CD4-positive, alpha-beta memory T cell (primary cell): ENCODE measurements at regions not wholly inside any gene's neighbourhood (a gene's known extent, or its start where the extent isn't known, plus 50 kb on each side); places are given as distances from the start of the nearest gene placed in this dataset.

Experiments
- CTCF ChIA-PET: fragments of 350-600 bp; sonication (Branson Sonifier 250); formaldehyde crosslinking; loops from one replicate; lab custom pipeline; 2021; ENCODE audit warnings: inconsistent platforms; ENCODE audit not compliant: partially characterized antibody; lab: Charles Lee
- POLR2A ChIA-PET: fragments of 350-600 bp; sonication (Branson Sonifier 250); formaldehyde crosslinking; loops from one replicate; lab custom pipeline; 2021; ENCODE audit not compliant: partially characterized antibody; lab: Charles Lee
- DNase-seq, 5 donors: peaks; one replicate each; pipeline versions ENCODE4 v3.0.0 to v3.0.0-alpha.2; 2020 to 2022; ENCODE audit warnings: mixed read lengths in 1 of 5
- H3K27ac ChIP-seq: one replicate; pipeline ENCODE4 v1.7.0; 2013; ENCODE audit warnings: low read depth, low read length
- H3K27me3 ChIP-seq: 2 replicates; pipeline ENCODE4 v1.7.0; 2013; ENCODE audit warnings: mild to moderate bottlenecking, low read length, moderate library complexity; ENCODE audit not compliant: insufficient read depth
- H3K36me3 ChIP-seq: 2 replicates; pipeline ENCODE4 v1.7.0; 2013; ENCODE audit warnings: mild to moderate bottlenecking, low read length, moderate library complexity; ENCODE audit not compliant: insufficient read depth
- H3K4me1 ChIP-seq: 2 replicates; pipeline ENCODE4 v1.7.0; 2013; ENCODE audit warnings: mild to moderate bottlenecking, low read length, moderate library complexity; ENCODE audit not compliant: insufficient read depth
- H3K4me3 ChIP-seq, 2 donors: one replicate each; pipeline ENCODE4 v1.7.0; 2013; ENCODE audit warnings: low read length in 2 of 2, mild to moderate bottlenecking in 1 of 2
- H3K9me3 ChIP-seq, 2 donors: one replicate each; pipeline ENCODE4 v1.7.0; 2013; ENCODE audit warnings: low read length in 2 of 2, control low read depth in 1 of 2; ENCODE audit not compliant: control insufficient read depth in 1 of 2
- H3K27ac Mint-ChIP-seq, 7 donors: one replicate each; pipeline ENCODE4 v1.8.0; 2020 to 2021; ENCODE audit warnings: mixed read lengths in 7 of 7, mild to moderate bottlenecking in 6 of 7, inconsistent platforms in 3 of 7, moderate library complexity in 3 of 7
- H3K27me3 Mint-ChIP-seq, 2 donors: one replicate each; pipeline ENCODE4 v1.8.0; 2020 to 2021; ENCODE audit warnings: mixed read lengths in 2 of 2
- H3K36me3 Mint-ChIP-seq, 2 donors: one replicate each; pipeline ENCODE4 v1.8.0; 2020 to 2021; ENCODE audit warnings: mixed read lengths in 2 of 2, inconsistent platforms in 1 of 2, mild to moderate bottlenecking in 1 of 2
- H3K4me1 Mint-ChIP-seq, 4 donors: one replicate each; pipeline ENCODE4 v1.8.0; 2020 to 2021; ENCODE audit warnings: mixed read lengths in 4 of 4, mild to moderate bottlenecking in 1 of 4
- H3K4me3 Mint-ChIP-seq, 8 donors: one replicate each; pipeline ENCODE4 v1.8.0; 2020 to 2021; ENCODE audit warnings: mixed read lengths in 8 of 8, mild to moderate bottlenecking in 7 of 8, moderate library complexity in 6 of 8, inconsistent platforms in 3 of 8
- H3K9me3 Mint-ChIP-seq, 8 donors: one replicate each; pipeline ENCODE4 v1.8.0; 2020 to 2021; ENCODE audit warnings: mixed read lengths in 8 of 8, mild to moderate bottlenecking in 5 of 8, inconsistent platforms in 3 of 8, moderate library complexity in 1 of 8
- intact Hi-C: fragments of 100-400 bp; cut with micrococcal nuclease; formaldehyde crosslinking; loops from one replicate; pipeline ENCODE4 v1.15.1; 2023

- no peaks in the 10 kb centered on the region for H3K4me1 Mint-ChIP-seq
- Histone ChIP-seq H3K27me3 (no peaks in the 10 kb centered on the region), H3K27ac (no peak overlapping the region), H3K9me3 (no peaks in the 10 kb centered on the region), H3K36me3 (no peaks in the 10 kb centered on the region), H3K4me3 (no peak overlapping the region), H3K4me1 (no peaks in the 10 kb centered on the region)
- H3K9me3 Mint-ChIP-seq, result peaks cover 0 to 18% (median 6%) of the 10 kb centered on the region in 8 donors
- H3K27ac Mint-ChIP-seq, result no peak overlapping the region
- CTCF ChIA-PET, result no interaction called here
- intact Hi-C loops, result no loop called here
- POLR2A ChIA-PET, result no interaction called here
- H3K36me3 Mint-ChIP-seq, result no peaks in the 10 kb centered on the region
- H3K27me3 Mint-ChIP-seq, result no peaks in the 10 kb centered on the region
- no peak for DNase-seq
- no peak overlapping the region for H3K4me3 Mint-ChIP-seq
These were observed 419.3 kb upstream of the ADAMTS16 start for GRCh38 chr5:4720831-4721230.

- no peak for DNase-seq
- intact Hi-C loops, result no loop called here
- Mint-ChIP-seq H3K4me3 (no peak overlapping the region), H3K9me3 (peaks cover 2 to 15% (median 7%) of the 10 kb centered on the region in 8 donors), H3K27ac (no peak overlapping the region), H3K4me1 (no peaks in the 10 kb centered on the region), H3K36me3 (no peaks in the 10 kb centered on the region), H3K27me3 (no peaks in the 10 kb centered on the region)
- CTCF ChIA-PET, result no interaction called here
- no peaks in the 10 kb centered on the region for H3K36me3 ChIP-seq
- H3K27me3 ChIP-seq, result no peaks in the 10 kb centered on the region
- no peak overlapping the region for H3K27ac ChIP-seq
- no peaks in the 10 kb centered on the region for H3K9me3 ChIP-seq
- no peak overlapping the region for H3K4me3 ChIP-seq
- no peaks in the 10 kb centered on the region for H3K4me1 ChIP-seq
- POLR2A ChIA-PET, result no interaction called here
These were observed 417.2 kb upstream of the ADAMTS16 start for GRCh38 chr5:4722886-4723285.

- Histone ChIP-seq H3K9me3 (no peaks in the 10 kb centered on the region), H3K4me1 (no peaks in the 10 kb centered on the region), H3K27ac (no peak overlapping the region), H3K4me3 (no peak overlapping the region), H3K36me3 (no peaks in the 10 kb centered on the region), H3K27me3 (no peaks in the 10 kb centered on the region)
- Mint-ChIP-seq H3K4me3 (no peak overlapping the region), H3K27me3 (no peaks in the 10 kb centered on the region), H3K36me3 (no peaks in the 10 kb centered on the region), H3K9me3 (peaks cover 2 to 19% (median 12%) of the 10 kb centered on the region in 8 donors), H3K27ac (no peak overlapping the region), H3K4me1 (no peaks in the 10 kb centered on the region)
- intact Hi-C loops, result no loop called here
- ChIA-PET CTCF (no interaction called here), POLR2A (interaction anchor here (0.6 kb wide), 1 partner anchor 34 kb away, joined by 3 read pairs; no protein-coding TSS in a partner anchor)
- DNase-seq, result no peak
These were observed 414.5 kb upstream of the ADAMTS16 start for GRCh38 chr5:4725594-4725993.

GRCh38 chr5:4730279-4730678 lies 409.9 kb upstream of the ADAMTS16 start:
- intact Hi-C loops, result no loop called here
- H3K4me1 ChIP-seq, result no peaks in the 10 kb centered on the region

GRCh38 chr5:4734348-4734747 lies 405.8 kb upstream of the ADAMTS16 start:
- no peaks in the 10 kb centered on the region for H3K27me3 Mint-ChIP-seq

More at GRCh38 chr5:4730279-4730678, 409.9 kb upstream of the ADAMTS16 start:
- H3K4me1 Mint-ChIP-seq, result no peaks in the 10 kb centered on the region
- Histone ChIP-seq H3K27me3 (no peaks in the 10 kb centered on the region), H3K36me3 (no peaks in the 10 kb centered on the region), H3K27ac (no peak overlapping the region), H3K4me3 (no peak overlapping the region), H3K9me3 (no peaks in the 10 kb centered on the region)
- no peak overlapping the region for H3K27ac Mint-ChIP-seq
- no peaks in the 10 kb centered on the region for H3K36me3 Mint-ChIP-seq
- POLR2A ChIA-PET, result no interaction called here
- H3K4me3 Mint-ChIP-seq, result no peak overlapping the region
- DNase-seq, result no peak
- CTCF ChIA-PET, result no interaction called here
- no peaks in the 10 kb centered on the region for H3K27me3 Mint-ChIP-seq
- H3K9me3 Mint-ChIP-seq, result peaks cover 2 to 16% (median 7%) of the 10 kb centered on the region in 8 donors

GRCh38 chr5:4735261-4735660 lies 404.9 kb upstream of the ADAMTS16 start:
- Histone ChIP-seq H3K27me3 (no peaks in the 10 kb centered on the region), H3K4me3 (no peak overlapping the region), H3K36me3 (no peaks in the 10 kb centered on the region), H3K4me1 (no peaks in the 10 kb centered on the region), H3K27ac (no peak overlapping the region), H3K9me3 (no peaks in the 10 kb centered on the region)
- H3K36me3 Mint-ChIP-seq, result no peaks in the 10 kb centered on the region
- H3K9me3 Mint-ChIP-seq, result peaks cover 3 to 25% (median 14%) of the 10 kb centered on the region in 8 donors
- H3K4me1 Mint-ChIP-seq, result no peaks in the 10 kb centered on the region
- intact Hi-C loops, result no loop called here
- POLR2A ChIA-PET, result no interaction called here
- H3K4me3 Mint-ChIP-seq, result no peak overlapping the region
- no peaks in the 10 kb centered on the region for H3K27me3 Mint-ChIP-seq
- no peak overlapping the region for H3K27ac Mint-ChIP-seq
- CTCF ChIA-PET, result no interaction called here
- no peak for DNase-seq

More at GRCh38 chr5:4734348-4734747, 405.8 kb upstream of the ADAMTS16 start:
- Mint-ChIP-seq H3K4me3 (no peak overlapping the region), H3K36me3 (no peaks in the 10 kb centered on the region), H3K27ac (no peak overlapping the region), H3K4me1 (no peaks in the 10 kb centered on the region), H3K9me3 (peaks cover 3 to 26% (median 11%) of the 10 kb centered on the region in 8 donors)
- no peaks in the 10 kb centered on the region for H3K9me3 ChIP-seq
- CTCF ChIA-PET, result no interaction called here
- no peaks in the 10 kb centered on the region for H3K27me3 ChIP-seq
- no peak overlapping the region for H3K4me3 ChIP-seq
- DNase-seq, result no peak
- H3K27ac ChIP-seq, result no peak overlapping the region
- H3K36me3 ChIP-seq, result no peaks in the 10 kb centered on the region
- POLR2A ChIA-PET, result no interaction called here
- no peaks in the 10 kb centered on the region for H3K4me1 ChIP-seq
- intact Hi-C loops, result no loop called here

GRCh38 chr5:4737868-4738267 lies 402.3 kb upstream of the ADAMTS16 start:
- peaks cover 3 to 30% (median 14%) of the 10 kb centered on the region in 8 donors for H3K9me3 Mint-ChIP-seq
- H3K4me1 Mint-ChIP-seq, result no peaks in the 10 kb centered on the region
- intact Hi-C loops, result no loop called here
- Histone ChIP-seq H3K9me3 (no peaks in the 10 kb centered on the region), H3K4me3 (no peak overlapping the region), H3K27ac (no peak overlapping the region), H3K36me3 (no peaks in the 10 kb centered on the region), H3K4me1 (no peaks in the 10 kb centered on the region), H3K27me3 (no peaks in the 10 kb centered on the region)
- no peak for DNase-seq
- CTCF ChIA-PET, result no interaction called here
- no peaks in the 10 kb centered on the region for H3K36me3 Mint-ChIP-seq
- H3K27me3 Mint-ChIP-seq, result no peaks in the 10 kb centered on the region
- POLR2A ChIA-PET, result no interaction called here
- no peak overlapping the region for H3K27ac Mint-ChIP-seq
- no peak overlapping the region for H3K4me3 Mint-ChIP-seq

GRCh38 chr5:4738298-4738697 lies 401.8 kb upstream of the ADAMTS16 start:
- H3K4me3 Mint-ChIP-seq, result no peak overlapping the region
- intact Hi-C loops, result no loop called here
- Histone ChIP-seq H3K9me3 (no peaks in the 10 kb centered on the region), H3K4me3 (no peak overlapping the region), H3K27me3 (no peaks in the 10 kb centered on the region), H3K36me3 (no peaks in the 10 kb centered on the region), H3K4me1 (no peaks in the 10 kb centered on the region), H3K27ac (no peak overlapping the region)
- H3K27ac Mint-ChIP-seq, result no peak overlapping the region
- no peaks in the 10 kb centered on the region for H3K36me3 Mint-ChIP-seq
- no peaks in the 10 kb centered on the region for H3K4me1 Mint-ChIP-seq
- CTCF ChIA-PET, result no interaction called here
- POLR2A ChIA-PET, result no interaction called here
- no peak for DNase-seq
- H3K27me3 Mint-ChIP-seq, result no peaks in the 10 kb centered on the region
- peaks cover 3 to 30% (median 16%) of the 10 kb centered on the region in 8 donors for H3K9me3 Mint-ChIP-seq
